ENCODE measurements at regions not wholly inside any gene's neighbourhood (a gene's known extent, or its start where the extent isn't known, plus 50 kb on each side); places are given as distances from the start of the nearest gene placed in this dataset.
"Not testable (repeated sequence)": the region's sequence is repeated elsewhere in the genome, so short reads cannot be mapped to it uniquely, and the experiment has no call there.

GRCh38 chr20:19907326-19908056 lies 109.7 kb upstream of the NAA20 start:
- peaks cover 0 to 6% of the 10 kb centered on the region in 2 donors for H3K27me3 Mint-ChIP-seq
- H3K9me3 Mint-ChIP-seq: no peaks in the 10 kb centered on the region
- H3K36me3 Mint-ChIP-seq: no peaks in the 10 kb centered on the region
- no peak overlapping the region for H3K4me3 Mint-ChIP-seq
- no peak for ATAC-seq
- no peak for DNase-seq (ENCODE audit: low spot score)
- H3K4me1 Mint-ChIP-seq (ENCODE audit: low read depth in 2 of 2): peaks cover 0 to 7% of the 10 kb centered on the region in 2 donors
- no peak overlapping the region for H3K27ac Mint-ChIP-seq

GRCh38 chr20:19908576-19908975 lies 108.6 kb upstream of the NAA20 start:
- no peak for DNase-seq (ENCODE audit: low spot score)
- Mint-ChIP-seq H3K4me3 (no peak overlapping the region), H3K27ac (no peak overlapping the region), H3K27me3 (peaks cover 4 to 12% of the 10 kb centered on the region in 2 donors), H3K36me3 (no peaks in the 10 kb centered on the region), H3K4me1 (ENCODE audit: low read depth in 2 of 2) (peaks cover 0 to 2% of the 10 kb centered on the region in 2 donors), H3K9me3 (no peaks in the 10 kb centered on the region)
- no peak for ATAC-seq

- Mint-ChIP-seq H3K9me3 (no peaks in the 10 kb centered on the region), H3K27ac (no peak overlapping the region), H3K36me3 (no peaks in the 10 kb centered on the region), H3K4me3 (no peak overlapping the region), H3K4me1 (ENCODE audit: low read depth in 2 of 2) (no peaks in the 10 kb centered on the region), H3K27me3 (peaks cover 6 to 12% of the 10 kb centered on the region in 2 donors)
- DNase-seq (ENCODE audit: low spot score) (no peak), ATAC-seq (peak in 1 of 2 donors; percentile 29)
Measured at GRCh38 chr20:19909725-19910124, 107.4 kb upstream of the NAA20 start.

GRCh38 chr20:19911810-19912382 lies 105.3 kb upstream of the NAA20 start:
- no peak overlapping the region for H3K4me3 Mint-ChIP-seq
- ATAC-seq (no peak), DNase-seq (ENCODE audit: low spot score) (no peak)
- H3K27ac Mint-ChIP-seq: no peak overlapping the region
- H3K27me3 Mint-ChIP-seq: peaks cover 12 to 15% of the 10 kb centered on the region in 2 donors
- no peaks in the 10 kb centered on the region for H3K4me1 Mint-ChIP-seq (ENCODE audit: low read depth in 2 of 2)
- H3K9me3 Mint-ChIP-seq: no peaks in the 10 kb centered on the region
- no peaks in the 10 kb centered on the region for H3K36me3 Mint-ChIP-seq

- no peaks in the 10 kb centered on the region for H3K36me3 Mint-ChIP-seq
- H3K27me3 Mint-ChIP-seq: peaks cover 15% of the 10 kb centered on the region in 2 donors
Measured at GRCh38 chr20:19913349-19913748, 103.8 kb upstream of the NAA20 start.

GRCh38 chr20:19913927-19914614 lies 103.1 kb upstream of the NAA20 start:
- peaks cover 15% of the 10 kb centered on the region in 2 donors for H3K27me3 Mint-ChIP-seq
- DNase-seq (ENCODE audit: low spot score): no peak
- no peak for ATAC-seq
- H3K9me3 Mint-ChIP-seq: no peaks in the 10 kb centered on the region
- H3K27ac Mint-ChIP-seq: no peak overlapping the region
- H3K4me1 Mint-ChIP-seq (ENCODE audit: low read depth in 2 of 2): peaks cover 0 to 3% of the 10 kb centered on the region in 2 donors
- no peak overlapping the region for H3K4me3 Mint-ChIP-seq
- H3K36me3 Mint-ChIP-seq: no peaks in the 10 kb centered on the region

More at GRCh38 chr20:19913349-19913748, 103.8 kb upstream of the NAA20 start:
- DNase-seq (ENCODE audit: low spot score) (no peak), ATAC-seq (no peak)
- no peak overlapping the region for H3K4me3 Mint-ChIP-seq
- H3K4me1 Mint-ChIP-seq (ENCODE audit: low read depth in 2 of 2): peaks cover 0 to 3% of the 10 kb centered on the region in 2 donors
- H3K9me3 Mint-ChIP-seq: no peaks in the 10 kb centered on the region
- H3K27ac Mint-ChIP-seq: no peak overlapping the region

- Mint-ChIP-seq H3K36me3 (no peaks in the 10 kb centered on the region), H3K9me3 (no peaks in the 10 kb centered on the region), H3K27ac (no peak overlapping the region), H3K4me1 (ENCODE audit: low read depth in 2 of 2) (peaks cover 0 to 3% of the 10 kb centered on the region in 2 donors), H3K4me3 (no peak overlapping the region), H3K27me3 (peaks cover 15% of the 10 kb centered on the region in 2 donors)
- ATAC-seq (peak; percentile 37 to 48), DNase-seq (ENCODE audit: low spot score) (no peak)
Measured at GRCh38 chr20:19915111-19915798, 101.9 kb upstream of the NAA20 start.

- no peak overlapping the region for H3K27ac Mint-ChIP-seq
- no peak for ATAC-seq
- no peaks in the 10 kb centered on the region for H3K9me3 Mint-ChIP-seq
- DNase-seq (ENCODE audit: low spot score): no peak
- peaks cover 0 to 3% of the 10 kb centered on the region in 2 donors for H3K4me1 Mint-ChIP-seq (ENCODE audit: low read depth in 2 of 2)
- peaks cover 15% of the 10 kb centered on the region in 2 donors for H3K27me3 Mint-ChIP-seq
- no peaks in the 10 kb centered on the region for H3K36me3 Mint-ChIP-seq
- H3K4me3 Mint-ChIP-seq: no peak overlapping the region
Measured at GRCh38 chr20:19916531-19917485, 100.4 kb upstream of the NAA20 start.

- no peak for DNase-seq (ENCODE audit: low spot score)
- Mint-ChIP-seq H3K27me3 (peaks cover 7 to 11% of the 10 kb centered on the region in 2 donors), H3K36me3 (no peaks in the 10 kb centered on the region), H3K9me3 (no peaks in the 10 kb centered on the region), H3K27ac (no peak overlapping the region), H3K4me1 (ENCODE audit: low read depth in 2 of 2) (peaks cover 0 to 3% of the 10 kb centered on the region in 2 donors), H3K4me3 (no peak overlapping the region)
- ATAC-seq: no peak
Measured at GRCh38 chr20:19918965-19919329, 98.2 kb upstream of the NAA20 start.

- H3K9me3 Mint-ChIP-seq: no peaks in the 10 kb centered on the region
- H3K27me3 Mint-ChIP-seq: peaks cover 3 to 5% of the 10 kb centered on the region in 2 donors
- H3K27ac Mint-ChIP-seq: no peak overlapping the region
- H3K4me3 Mint-ChIP-seq: no peak overlapping the region
- ATAC-seq (no peak), DNase-seq (ENCODE audit: low spot score) (no peak)
- H3K4me1 Mint-ChIP-seq (ENCODE audit: low read depth in 2 of 2): peaks cover 0 to 3% of the 10 kb centered on the region in 2 donors
- H3K36me3 Mint-ChIP-seq: no peaks in the 10 kb centered on the region
Measured at GRCh38 chr20:19920381-19921138, 96.6 kb upstream of the NAA20 start.

- Mint-ChIP-seq H3K4me3 (no peak overlapping the region), H3K36me3 (no peaks in the 10 kb centered on the region), H3K4me1 (ENCODE audit: low read depth in 2 of 2) (peaks cover 0 to 3% of the 10 kb centered on the region in 2 donors), H3K9me3 (no peaks in the 10 kb centered on the region), H3K27ac (no peak overlapping the region), H3K27me3 (peaks cover 3 to 9% of the 10 kb centered on the region in 2 donors)
- no peak for DNase-seq (ENCODE audit: low spot score)
- no peak for ATAC-seq
Measured at GRCh38 chr20:19921284-19921793, 95.8 kb upstream of the NAA20 start.

- H3K4me1 Mint-ChIP-seq (ENCODE audit: low read depth in 2 of 2): not testable (repeated sequence)
Measured at GRCh38 chr20:19921829-19922228, 95.3 kb upstream of the NAA20 start.

More at GRCh38 chr20:19921829-19922228, 95.3 kb upstream of the NAA20 start:
- H3K27ac Mint-ChIP-seq; H3K4me3 Mint-ChIP-seq; H3K36me3 Mint-ChIP-seq; DNase-seq (ENCODE audit: low spot score); H3K27me3 Mint-ChIP-seq; H3K9me3 Mint-ChIP-seq: not testable (repeated sequence)
- ATAC-seq: peak in 1 of 2 donors; percentile 38

All from natural killer cell treated with Interleukin-12 subunit alpha and Interleukin-12 subunit beta and Interleukin-15 and Interleukin-18, amount 100 ng/mL, for 72 hours (primary cell).